ENCODE measurements at regions not wholly inside any gene's neighbourhood (a gene's known extent, or its start where the extent isn't known, plus 50 kb on each side); places are given as distances from the start of the nearest gene placed in this dataset.

- TF ChIP-seq ZBTB33 (IDR thresholded peaks at IDR 0.05; ENCODE audit: borderline replicate concordance, low read depth) (no peak), YY1 (IDR thresholded peaks at IDR 0.05; ENCODE audit: low read depth) (no peak)
Observed at GRCh38 chr9:100720922-100721321, 143.0 kb downstream of the CAVIN4 start (continued).

- CTCF ChIA-PET = interaction anchor here (2.0 to 3.3 kb wide), 2 partner anchors 10 to 24 kb away, joined by 5 to 15 read pairs; no protein-coding TSS in a partner anchor
- H3K4me1 ChIP-seq (ENCODE audit: control insufficient read depth in 1 of 2, insufficient read depth in 2 of 2, low read depth in 1 of 2, low read length in 1 of 2) = no peaks in the 10 kb centered on the region
- no peak for TF ChIP-seq EP300 (IDR thresholded peaks at IDR 0.05; ENCODE audit: borderline replicate concordance in 1 of 2, low read depth in 1 of 2, low read length in 1 of 2)
- H3K4me3 ChIP-seq (ENCODE audit: low read depth in 2 of 2, low read length in 1 of 2) = no peak overlapping the region
- H3K27ac ChIP-seq (ENCODE audit: low read depth in 2 of 2, low read length in 1 of 2) = no peak overlapping the region
- H3K9me3 ChIP-seq = no peaks in the 10 kb centered on the region
- no peak overlapping the region for H3K4me2 ChIP-seq
- no peaks in the 10 kb centered on the region for H4K20me1 ChIP-seq (ENCODE audit: insufficient read depth)
- no peak overlapping the region for H3K9ac ChIP-seq
- no peaks in the 10 kb centered on the region for H3K27me3 ChIP-seq (ENCODE audit: insufficient read depth)
- no peaks in the 10 kb centered on the region for H3K36me3 ChIP-seq (replicated peaks in 1 of 2; ENCODE audit: control insufficient read depth in 1 of 2, insufficient read depth in 2 of 2, low read length in 1 of 2)
- H3K9me2 ChIP-seq = no peaks in the 10 kb centered on the region
- 44% methylated on average over 5 of the region's 5 CpGs for WGBS (ENCODE audit: low lambda C conversion rate)
- H3F3A ChIP-seq (replicated peaks; ENCODE audit: insufficient read depth) = no peaks in the 10 kb centered on the region
- POLR2A ChIA-PET = no interaction called here
- DNase-seq = no peak
- H2AFZ ChIP-seq (ENCODE audit: low read depth) = no peak overlapping the region
- H3K79me2 ChIP-seq (ENCODE audit: insufficient read depth) = no peaks in the 10 kb centered on the region
Observed at GRCh38 chr9:100724886-100725285, 147.0 kb downstream of the CAVIN4 start.

GRCh38 chr9:100725371-100725770 is 147.5 kb downstream of the CAVIN4 start:
- Histone ChIP-seq H3K79me2 (ENCODE audit: insufficient read depth) (no peaks in the 10 kb centered on the region), H2AFZ (ENCODE audit: low read depth) (no peak overlapping the region), H3K9me2 (no peaks in the 10 kb centered on the region), H3K4me2 (no peak overlapping the region), H3K4me1 (ENCODE audit: control insufficient read depth in 1 of 2, insufficient read depth in 2 of 2, low read depth in 1 of 2, low read length in 1 of 2) (no peaks in the 10 kb centered on the region; a peak in 1 of 4 replicates), H3K9ac (no peak overlapping the region), H3K4me3 (ENCODE audit: low read depth in 2 of 2, low read length in 1 of 2) (no peak overlapping the region), H3K27ac (ENCODE audit: low read depth in 2 of 2, low read length in 1 of 2) (no peak overlapping the region), H3F3A (replicated peaks; ENCODE audit: insufficient read depth) (no peaks in the 10 kb centered on the region), H3K27me3 (ENCODE audit: insufficient read depth) (no peaks in the 10 kb centered on the region), H3K9me3 (no peaks in the 10 kb centered on the region), H3K36me3 (replicated peaks in 1 of 2; ENCODE audit: control insufficient read depth in 1 of 2, insufficient read depth in 2 of 2, low read length in 1 of 2) (no peaks in the 10 kb centered on the region), H4K20me1 (ENCODE audit: insufficient read depth) (no peaks in the 10 kb centered on the region)
- 9% methylated on average over 3 of the region's 3 CpGs for WGBS (ENCODE audit: low lambda C conversion rate)
- DNase-seq = no peak
- CTCF ChIA-PET = interaction anchor here (3.3 kb wide), 1 partner anchor 11 kb away, joined by 15 read pairs; no protein-coding TSS in a partner anchor
- TF ChIP-seq MAX (IDR thresholded peaks at IDR 0.05; ENCODE audit: low read depth) (no peak), GATA2 (CRISPR knock-in tag; IDR thresholded peaks at IDR 0.05) (no peak), POLR2AphosphoS5 (IDR thresholded peaks at IDR 0.05; ENCODE audit: low read depth, low read length) (no peak), ELF1 (IDR thresholded peaks at IDR 0.05) (no peak), REST (IDR thresholded peaks at IDR 0.05; ENCODE audit: low read depth, low read length) (no peak), FOSL2 (IDR thresholded peaks at IDR 0.05; ENCODE audit: borderline replicate concordance, low read depth) (no peak), RFX5 (IDR thresholded peaks at IDR 0.05; ENCODE audit: low read length) (no peak), RCOR1 (IDR thresholded peaks at IDR 0.05; ENCODE audit: low read length) (no peak), TCF12 (IDR thresholded peaks at IDR 0.05) (no peak), GABPA (IDR thresholded peaks at IDR 0.05; ENCODE audit: low read depth) (no peak), NRF1 (IDR thresholded peaks at IDR 0.05; ENCODE audit: low read depth, low read length) (no peak), NFIC (IDR thresholded peaks at IDR 0.05; ENCODE audit: borderline replicate concordance) (no peak), IRF3 (IDR thresholded peaks at IDR 0.05; ENCODE audit: low read depth, low read length) (no peak), SIN3A (IDR thresholded peaks at IDR 0.05; ENCODE audit: borderline replicate concordance, low read depth, low read length) (no peak), EZH2phosphoT487 (IDR thresholded peaks at IDR 0.05; ENCODE audit: borderline replicate concordance, low read depth) (no peak), MXI1 (IDR thresholded peaks at IDR 0.05; ENCODE audit: low read depth, low read length) (no peak), FOXM1 (IDR thresholded peaks at IDR 0.05; ENCODE audit: low read depth) (no peak), YY1 (IDR thresholded peaks at IDR 0.05; ENCODE audit: low read depth) (no peak), RXRA (IDR thresholded peaks at IDR 0.05; ENCODE audit: borderline replicate concordance, low read depth) (no peak)
- POLR2A ChIA-PET = no interaction called here

Measured in SK-N-SH (cell line).